Loucy (cell line): ENCODE measurements at regions not wholly inside any gene's neighbourhood (a gene's known extent, or its start where the extent isn't known, plus 50 kb on each side); places are given as distances from the start of the nearest gene placed in this dataset.

Experiments used
- H2AFZ ChIP-seq: fragments of 200-600 bp; sonication (generic); 2 replicates; pipeline ENCODE4 v1.6.0; 2016; ENCODE audit warnings: antibody characterized with exemption, mild to moderate bottlenecking, low read length, moderate library complexity
- H3F3A ChIP-seq: fragments of 200-600 bp; 2 replicates; pipeline ENCODE4 v1.6.0; 2016; ENCODE audit warnings: antibody characterized with exemption, low read depth, mild to moderate bottlenecking
- H3K27me3 ChIP-seq: fragments of 200-600 bp; sonication (generic); 2 replicates; pipeline ENCODE4 v1.6.1; 2014; ENCODE audit warnings: low read length, mild to moderate bottlenecking; ENCODE audit not compliant: insufficient read depth, poor library complexity, severe bottlenecking
- H3K36me3 ChIP-seq: fragments of 200-600 bp; sonication (generic); 2 replicates; pipeline ENCODE4 v1.6.1; 2016; ENCODE audit warnings: low read length; ENCODE audit not compliant: insufficient read depth
- H3K4me1 ChIP-seq: fragments of 200-600 bp; sonication (generic); 2 replicates; pipeline ENCODE4 v1.5.1; 2014; ENCODE audit warnings: low read length, mild to moderate bottlenecking; ENCODE audit not compliant: insufficient read depth, poor library complexity, severe bottlenecking
- H3K4me2 ChIP-seq: fragments of 200-600 bp; sonication (generic); 2 replicates; pipeline ENCODE4 v1.6.0; 2014; ENCODE audit warnings: antibody characterized with exemption, low read length, low read depth, mild to moderate bottlenecking; ENCODE audit not compliant: poor library complexity, severe bottlenecking
- H3K4me3 ChIP-seq: fragments of 200-600 bp; sonication (generic); 2 replicates; pipeline ENCODE4 v1.5.1; 2014; ENCODE audit warnings: low read length, mild to moderate bottlenecking, mixed read lengths; ENCODE audit not compliant: poor library complexity, severe bottlenecking
- H3K79me2 ChIP-seq: fragments of 200-600 bp; sonication (generic); 2 replicates; pipeline ENCODE4 v1.6.1; 2014; ENCODE audit warnings: low read length; ENCODE audit not compliant: insufficient read depth
- H3K9ac ChIP-seq: fragments of 200-600 bp; sonication (generic); 2 replicates; pipeline ENCODE4 v1.6.0; 2014; ENCODE audit warnings: mild to moderate bottlenecking, low read depth, low read length, moderate library complexity; ENCODE audit not compliant: poor library complexity, severe bottlenecking
- H3K9me2 ChIP-seq: fragments of 200-600 bp; sonication (generic); replicated peaks from 2 replicates; pipeline ENCODE4 v1.6.1; 2016; ENCODE audit warnings: low read depth, low read length, mixed read lengths
- H3K9me3 ChIP-seq: fragments of 200-600 bp; sonication (generic); 2 replicates; pipeline ENCODE4 v1.6.1; 2014; ENCODE audit warnings: mild to moderate bottlenecking, antibody characterized with exemption, low read length, low read depth; ENCODE audit not compliant: insufficient read depth
- H4K20me1 ChIP-seq: fragments of 200-600 bp; sonication (generic); 2 replicates; pipeline ENCODE4 v1.6.0; 2014; ENCODE audit warnings: antibody characterized with exemption, low read length, mild to moderate bottlenecking; ENCODE audit not compliant: insufficient read depth, poor library complexity, severe bottlenecking
- EZH2phosphoT487 ChIP-seq: fragments of 200-600 bp; IDR thresholded peaks from 2 replicates; pipeline ENCODE4 v1.6.1; 2018; ENCODE audit warnings: antibody characterized with exemption, mild to moderate bottlenecking, moderate library complexity, borderline replicate concordance
- TF ChIP-seq, protein P1 (sequence below): fragments of 200-600 bp; sonication (generic); conservative IDR thresholded peaks from 2 replicates; pipeline ENCODE4 v1.5.1; 2014; ENCODE audit warnings: mild to moderate bottlenecking, antibody characterized with exemption, low read length

DNA sequence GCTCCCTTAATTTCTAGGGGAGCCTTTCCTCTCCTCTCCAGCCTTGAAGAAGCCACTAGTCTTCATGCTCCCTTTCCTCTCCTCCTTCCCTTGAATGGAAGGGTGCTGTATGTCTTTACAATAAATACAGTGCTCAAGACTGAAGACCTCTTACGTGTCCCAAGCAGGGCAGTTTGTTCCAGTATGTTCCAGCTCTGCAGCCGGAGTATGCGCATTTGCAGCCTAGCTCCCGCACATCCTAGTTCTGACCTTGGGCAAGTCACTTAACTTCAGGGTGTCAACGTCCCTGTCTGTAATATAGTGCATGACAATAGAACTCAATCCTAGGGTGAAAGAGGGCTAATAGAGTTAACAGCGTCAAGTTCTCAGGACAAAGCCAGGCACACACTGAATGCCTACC is 208.0 kb downstream of the HAUS1 start:
- no peaks in the 10 kb centered on the region for H3K9me2 ChIP-seq
- H3K27me3 ChIP-seq = no peaks in the 10 kb centered on the region
- H4K20me1 ChIP-seq = no peaks in the 10 kb centered on the region
- no peaks in the 10 kb centered on the region for H3K36me3 ChIP-seq
- H3K4me3 ChIP-seq = no peak overlapping the region
- peaks cover 16% of the 10 kb centered on the region for H3K4me1 ChIP-seq
- no peak overlapping the region for H3K9ac ChIP-seq
- no peak for TF ChIP-seq EZH2phosphoT487
- TF ChIP-seq, protein P1, sequence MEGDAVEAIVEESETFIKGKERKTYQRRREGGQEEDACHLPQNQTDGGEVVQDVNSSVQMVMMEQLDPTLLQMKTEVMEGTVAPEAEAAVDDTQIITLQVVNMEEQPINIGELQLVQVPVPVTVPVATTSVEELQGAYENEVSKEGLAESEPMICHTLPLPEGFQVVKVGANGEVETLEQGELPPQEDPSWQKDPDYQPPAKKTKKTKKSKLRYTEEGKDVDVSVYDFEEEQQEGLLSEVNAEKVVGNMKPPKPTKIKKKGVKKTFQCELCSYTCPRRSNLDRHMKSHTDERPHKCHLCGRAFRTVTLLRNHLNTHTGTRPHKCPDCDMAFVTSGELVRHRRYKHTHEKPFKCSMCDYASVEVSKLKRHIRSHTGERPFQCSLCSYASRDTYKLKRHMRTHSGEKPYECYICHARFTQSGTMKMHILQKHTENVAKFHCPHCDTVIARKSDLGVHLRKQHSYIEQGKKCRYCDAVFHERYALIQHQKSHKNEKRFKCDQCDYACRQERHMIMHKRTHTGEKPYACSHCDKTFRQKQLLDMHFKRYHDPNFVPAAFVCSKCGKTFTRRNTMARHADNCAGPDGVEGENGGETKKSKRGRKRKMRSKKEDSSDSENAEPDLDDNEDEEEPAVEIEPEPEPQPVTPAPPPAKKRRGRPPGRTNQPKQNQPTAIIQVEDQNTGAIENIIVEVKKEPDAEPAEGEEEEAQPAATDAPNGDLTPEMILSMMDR = no peak
- no peak overlapping the region for H3K4me2 ChIP-seq
- no peaks in the 10 kb centered on the region for H3K79me2 ChIP-seq
- no peaks in the 10 kb centered on the region for H3F3A ChIP-seq
- H2AFZ ChIP-seq = no peak overlapping the region
- no peaks in the 10 kb centered on the region for H3K9me3 ChIP-seq

- H3K9me3 ChIP-seq = no peaks in the 10 kb centered on the region
- H3K27me3 ChIP-seq = no peaks in the 10 kb centered on the region
- no peaks in the 10 kb centered on the region for H3K9me2 ChIP-seq
- H3K36me3 ChIP-seq = no peaks in the 10 kb centered on the region
- no peak overlapping the region for H2AFZ ChIP-seq
- no peaks in the 10 kb centered on the region for H3F3A ChIP-seq
- TF ChIP-seq, protein P1 = no peak
- TF ChIP-seq EZH2phosphoT487 = no peak
- no peak overlapping the region for H3K4me3 ChIP-seq
- no peaks in the 10 kb centered on the region for H4K20me1 ChIP-seq
- H3K9ac ChIP-seq = no peak overlapping the region
- no peaks in the 10 kb centered on the region for H3K79me2 ChIP-seq
- no peak overlapping the region for H3K4me2 ChIP-seq
- peaks cover 16% of the 10 kb centered on the region for H3K4me1 ChIP-seq
Measured at GRCh38 chr18:46313521-46313920, 209.3 kb downstream of the HAUS1 start.

DNA sequence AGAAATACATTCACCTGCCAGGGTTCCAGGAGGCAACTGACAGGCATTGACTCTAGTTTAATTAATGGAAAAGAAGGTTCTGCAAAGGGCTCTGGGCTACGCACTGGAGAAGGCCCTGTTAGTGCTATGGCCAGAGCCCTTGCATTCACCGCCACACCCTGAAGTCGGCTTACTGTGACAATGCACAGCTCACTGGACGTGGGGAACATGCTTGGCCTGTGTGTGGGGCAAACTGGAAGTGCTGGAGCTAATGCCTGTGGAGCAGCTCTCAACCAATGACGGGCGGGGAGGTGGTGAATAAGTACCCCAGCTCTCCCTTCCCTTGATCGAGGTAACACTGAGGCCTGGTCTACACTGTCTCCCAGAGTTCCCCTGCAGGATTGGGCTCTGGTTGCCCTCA is 209.8 kb downstream of the HAUS1 start:
- no peak overlapping the region for H3K4me2 ChIP-seq
- no peaks in the 10 kb centered on the region for H3F3A ChIP-seq
- H4K20me1 ChIP-seq = no peaks in the 10 kb centered on the region
- H3K4me3 ChIP-seq = no peak overlapping the region
- no peak overlapping the region for H3K9ac ChIP-seq
- H3K79me2 ChIP-seq = no peaks in the 10 kb centered on the region
- H3K36me3 ChIP-seq = no peaks in the 10 kb centered on the region
- H3K9me3 ChIP-seq = no peaks in the 10 kb centered on the region
- H3K4me1 ChIP-seq = peaks cover 13% of the 10 kb centered on the region
- TF ChIP-seq, protein P1 = no peak
- no peak for TF ChIP-seq EZH2phosphoT487
- no peak overlapping the region for H2AFZ ChIP-seq
- H3K9me2 ChIP-seq = no peaks in the 10 kb centered on the region
- H3K27me3 ChIP-seq = no peaks in the 10 kb centered on the region
